A673 (cell line): ENCODE measurements at regions not wholly inside any gene's neighbourhood (a gene's known extent, or its start where the extent isn't known, plus 50 kb on each side); places are given as distances from the start of the nearest gene placed in this dataset.

Source experiments
- EZH2 ChIP-seq: fragments of 200-600 bp; sonication (generic); IDR thresholded peaks from 2 replicates; pipeline ENCODE4 v1.6.1; 2017; ENCODE audit warnings: borderline replicate concordance, low read depth, mild to moderate bottlenecking, mixed read lengths, antibody characterized with exemption, low read length; ENCODE audit not compliant: poor library complexity, severe bottlenecking
- TF ChIP-seq, protein P1 (sequence below): fragments of 300-800, 200-600 bp; sonication (generic); conservative IDR thresholded peaks from 2 replicates; pipeline ENCODE4 v1.5.1; 2017; ENCODE audit warnings: low read depth, mild to moderate bottlenecking, antibody characterized with exemption, low read length, moderate library complexity, mixed read lengths

GRCh38 chr14:53384073-53384472 lies 230.9 kb upstream of the DDHD1 start:
- TF ChIP-seq, protein P1, sequence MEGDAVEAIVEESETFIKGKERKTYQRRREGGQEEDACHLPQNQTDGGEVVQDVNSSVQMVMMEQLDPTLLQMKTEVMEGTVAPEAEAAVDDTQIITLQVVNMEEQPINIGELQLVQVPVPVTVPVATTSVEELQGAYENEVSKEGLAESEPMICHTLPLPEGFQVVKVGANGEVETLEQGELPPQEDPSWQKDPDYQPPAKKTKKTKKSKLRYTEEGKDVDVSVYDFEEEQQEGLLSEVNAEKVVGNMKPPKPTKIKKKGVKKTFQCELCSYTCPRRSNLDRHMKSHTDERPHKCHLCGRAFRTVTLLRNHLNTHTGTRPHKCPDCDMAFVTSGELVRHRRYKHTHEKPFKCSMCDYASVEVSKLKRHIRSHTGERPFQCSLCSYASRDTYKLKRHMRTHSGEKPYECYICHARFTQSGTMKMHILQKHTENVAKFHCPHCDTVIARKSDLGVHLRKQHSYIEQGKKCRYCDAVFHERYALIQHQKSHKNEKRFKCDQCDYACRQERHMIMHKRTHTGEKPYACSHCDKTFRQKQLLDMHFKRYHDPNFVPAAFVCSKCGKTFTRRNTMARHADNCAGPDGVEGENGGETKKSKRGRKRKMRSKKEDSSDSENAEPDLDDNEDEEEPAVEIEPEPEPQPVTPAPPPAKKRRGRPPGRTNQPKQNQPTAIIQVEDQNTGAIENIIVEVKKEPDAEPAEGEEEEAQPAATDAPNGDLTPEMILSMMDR = no peak
- no peak for TF ChIP-seq EZH2
